Activated CD4-positive, alpha-beta T cell treated with anti-CD3 and anti-CD28 coated beads, Interleukin-2, amount 10 ng/mL, durations not matched to agents 24 days and 14 days (primary cell): ENCODE measurements at regions not wholly inside any gene's neighbourhood (a gene's known extent, or its start where the extent isn't known, plus 50 kb on each side); places are given as distances from the start of the nearest gene placed in this dataset.
"Not testable (repeated sequence)": the region's sequence is repeated elsewhere in the genome, so short reads cannot be mapped to it uniquely, and the experiment has no call there.

Source experiments
- DNase-seq: peaks from one replicate; pipeline ENCODE4 v3.0.0; 2022
- H3K27ac Mint-ChIP-seq: one replicate; pipeline ENCODE4 v1.8.0; 2022; ENCODE audit warnings: mild to moderate bottlenecking, mixed read lengths
- H3K27me3 Mint-ChIP-seq: one replicate; pipeline ENCODE4 v1.8.0; 2022; ENCODE audit warnings: mixed read lengths
- H3K36me3 Mint-ChIP-seq: one replicate; pipeline ENCODE4 v1.8.0; 2022; ENCODE audit warnings: low read depth, mild to moderate bottlenecking, mixed read lengths
- H3K4me1 Mint-ChIP-seq: one replicate; pipeline ENCODE4 v1.8.0; 2021; ENCODE audit warnings: mixed read lengths
- H3K4me3 Mint-ChIP-seq: one replicate; pipeline ENCODE4 v1.8.0; 2022; ENCODE audit warnings: mild to moderate bottlenecking, moderate library complexity, mixed read lengths
- H3K9me3 Mint-ChIP-seq: one replicate; pipeline ENCODE4 v1.8.0; 2021; ENCODE audit warnings: mixed read lengths
- intact Hi-C: fragments of 100-400 bp; cut with micrococcal nuclease; formaldehyde crosslinking; loops from one replicate; pipeline ENCODE4 v1.15.1; 2023

DNA sequence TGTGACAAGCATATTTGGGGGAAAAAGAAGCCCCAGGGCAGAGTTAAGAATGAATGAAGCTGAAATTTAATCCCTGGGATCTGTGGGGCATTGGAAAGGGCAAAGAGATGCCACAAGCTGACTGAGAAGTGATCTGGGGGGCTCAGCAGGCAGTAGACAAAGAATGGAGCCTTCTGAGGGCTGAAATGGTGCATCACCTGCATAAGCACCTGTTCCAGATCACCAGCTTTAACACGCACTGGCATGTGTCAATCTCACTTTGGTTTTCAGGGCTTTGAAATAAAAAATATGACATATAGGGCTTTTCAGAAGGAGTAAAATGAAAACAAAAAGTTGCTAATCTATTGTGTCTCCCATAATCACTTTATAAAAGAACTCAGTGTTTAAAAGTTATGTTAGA lies 210.8 kb upstream of the ARHGEF26 start:
- no peaks in the 10 kb centered on the region for H3K27me3 Mint-ChIP-seq

DNA sequence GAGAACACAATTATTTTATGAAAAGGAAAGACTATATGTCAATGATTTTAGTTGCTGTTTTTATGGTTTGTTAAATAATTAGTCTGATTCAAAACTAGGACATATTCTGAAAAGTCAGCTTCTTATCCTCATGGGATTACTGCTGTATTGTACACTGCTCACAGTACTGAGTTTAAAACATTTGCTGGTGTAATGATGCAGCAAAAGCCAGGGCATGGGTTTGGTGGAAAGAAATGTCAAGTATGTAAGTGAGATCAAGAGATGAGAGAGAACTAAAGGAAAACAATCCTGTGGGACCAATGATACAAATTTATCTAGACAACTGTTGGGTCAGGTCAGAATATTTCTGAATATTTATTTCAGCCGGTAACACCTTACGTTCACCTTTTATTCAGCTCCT lies 210.1 kb upstream of the ARHGEF26 start:
- H3K36me3 Mint-ChIP-seq: no peaks in the 10 kb centered on the region
- H3K27ac Mint-ChIP-seq: no peak overlapping the region
- no peak overlapping the region for H3K4me3 Mint-ChIP-seq
- H3K9me3 Mint-ChIP-seq: peaks cover 5% of the 10 kb centered on the region
- H3K4me1 Mint-ChIP-seq: no peaks in the 10 kb centered on the region
- no peak for DNase-seq
- intact Hi-C loops: no loop called here
- no peaks in the 10 kb centered on the region for H3K27me3 Mint-ChIP-seq

More for the DNA sequence above, 210.8 kb upstream of the ARHGEF26 start:
- intact Hi-C loops: no loop called here
- no peak overlapping the region for H3K27ac Mint-ChIP-seq
- no peak overlapping the region for H3K4me3 Mint-ChIP-seq
- no peaks in the 10 kb centered on the region for H3K36me3 Mint-ChIP-seq
- no peaks in the 10 kb centered on the region for H3K9me3 Mint-ChIP-seq
- H3K4me1 Mint-ChIP-seq: no peaks in the 10 kb centered on the region
- no peak for DNase-seq

DNA sequence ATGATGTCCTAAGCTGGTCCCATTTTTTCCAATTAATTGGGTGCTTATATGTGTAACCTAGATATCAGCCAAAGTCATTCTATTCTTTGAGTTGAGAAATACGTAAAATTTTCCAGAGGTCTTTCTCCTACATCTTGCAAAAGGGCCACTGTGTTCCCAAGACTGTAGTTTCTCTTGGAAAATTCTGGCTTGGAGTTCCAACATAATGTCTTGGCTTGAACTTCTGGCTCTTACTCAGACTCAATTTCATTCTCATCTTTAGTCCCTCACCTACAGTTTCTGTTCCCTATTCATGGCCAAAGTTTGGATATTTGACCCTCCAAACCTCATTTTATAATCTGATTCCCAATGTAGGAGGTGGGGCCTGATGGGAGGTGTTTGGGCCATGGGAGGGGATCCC lies 201.4 kb upstream of the ARHGEF26 start:
- no peak overlapping the region for H3K4me3 Mint-ChIP-seq
- H3K27ac Mint-ChIP-seq: no peak overlapping the region
- peaks cover 8% of the 10 kb centered on the region for H3K9me3 Mint-ChIP-seq
- H3K36me3 Mint-ChIP-seq: no peaks in the 10 kb centered on the region
- intact Hi-C loops: no loop called here
- no peaks in the 10 kb centered on the region for H3K27me3 Mint-ChIP-seq
- DNase-seq: no peak
- no peaks in the 10 kb centered on the region for H3K4me1 Mint-ChIP-seq

DNA sequence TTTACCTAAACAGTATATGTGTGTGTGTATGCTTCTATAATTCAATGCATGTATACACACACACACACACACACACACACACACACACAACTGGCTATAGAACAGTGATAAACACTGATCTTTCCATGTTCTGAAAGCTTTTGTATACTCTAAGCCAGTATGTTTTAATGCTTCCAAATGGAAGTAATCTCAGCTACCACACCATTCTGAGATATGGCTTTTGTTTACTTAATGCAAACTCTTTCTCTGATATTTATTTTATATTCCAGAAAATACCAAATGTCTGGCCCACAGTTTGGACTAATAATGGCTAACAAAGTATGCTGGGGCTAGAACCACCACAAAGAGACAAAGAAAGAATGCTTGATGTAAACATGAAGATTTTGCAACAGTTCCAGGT lies 199.4 kb upstream of the ARHGEF26 start:
- H3K9me3 Mint-ChIP-seq: peaks cover 3% of the 10 kb centered on the region
- no peaks in the 10 kb centered on the region for H3K36me3 Mint-ChIP-seq
- H3K27me3 Mint-ChIP-seq: no peaks in the 10 kb centered on the region

DNA sequence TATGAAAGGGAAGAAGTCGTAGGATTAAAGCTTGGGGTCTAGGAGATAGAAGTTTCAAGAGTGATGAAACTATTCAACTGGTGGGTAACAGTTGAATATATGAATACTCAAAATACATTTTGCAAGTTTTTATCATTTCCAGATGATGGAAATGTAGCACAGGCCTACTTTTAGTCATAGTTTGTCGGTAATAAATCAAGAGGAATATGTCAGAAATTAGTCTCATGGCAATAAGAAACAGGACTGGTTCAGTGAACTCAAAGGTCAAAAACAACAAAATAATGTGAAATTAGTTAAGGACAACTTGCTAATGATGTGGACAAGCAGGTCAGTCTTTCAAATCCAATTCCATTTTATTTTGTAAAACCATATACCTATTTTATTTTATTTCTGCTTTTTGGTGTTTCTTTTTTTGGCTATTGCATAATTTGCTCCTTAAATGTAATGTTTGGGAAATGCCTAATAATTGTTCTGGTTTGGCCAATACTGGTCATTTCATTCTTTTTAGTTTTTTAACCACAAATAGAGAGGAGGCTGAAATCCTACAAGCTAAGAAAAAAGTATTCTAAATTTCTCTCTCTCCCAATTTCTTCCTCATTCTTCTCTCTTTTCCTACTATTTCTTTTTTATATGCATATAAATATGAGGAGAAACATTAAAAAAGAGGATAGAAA lies 195.2 kb upstream of the ARHGEF26 start:
- Mint-ChIP-seq H3K36me3 (no peaks in the 10 kb centered on the region), H3K4me1 (no peaks in the 10 kb centered on the region), H3K27me3 (peaks cover 2% of the 10 kb centered on the region), H3K27ac (no peak overlapping the region), H3K9me3 (no peaks in the 10 kb centered on the region), H3K4me3 (no peak overlapping the region)
- DNase-seq: no peak
- intact Hi-C loops: no loop called here

More for the DNA sequence above, 199.4 kb upstream of the ARHGEF26 start:
- Mint-ChIP-seq H3K4me1 (no peaks in the 10 kb centered on the region), H3K4me3 (no peak overlapping the region), H3K27ac (no peak overlapping the region)
- DNase-seq: no peak
- intact Hi-C loops: no loop called here

DNA sequence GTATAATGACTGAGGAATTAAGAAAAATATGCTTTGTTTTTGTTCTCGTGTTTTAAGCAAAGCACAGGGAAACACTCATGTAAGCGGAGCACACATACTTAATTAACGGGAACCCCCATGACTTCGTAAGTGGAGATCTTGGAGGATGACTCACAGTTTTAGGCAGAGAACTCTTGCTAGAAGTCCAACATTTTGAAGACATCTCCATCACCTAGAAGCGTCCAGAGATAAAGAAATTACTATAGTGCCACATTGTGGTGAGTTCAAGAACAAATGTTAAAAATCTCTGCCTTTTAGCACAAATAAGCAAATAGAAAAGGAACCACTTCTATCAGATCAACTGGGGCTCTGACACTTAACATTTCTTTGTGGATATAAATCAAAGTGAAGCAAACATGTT lies 194.1 kb upstream of the ARHGEF26 start:
- Mint-ChIP-seq H3K36me3 (no peaks in the 10 kb centered on the region), H3K4me1 (no peaks in the 10 kb centered on the region), H3K27me3 (peaks cover 2% of the 10 kb centered on the region), H3K4me3 (no peak overlapping the region), H3K9me3 (no peaks in the 10 kb centered on the region), H3K27ac (no peak overlapping the region)
- intact Hi-C loops: no loop called here
- no peak for DNase-seq

DNA sequence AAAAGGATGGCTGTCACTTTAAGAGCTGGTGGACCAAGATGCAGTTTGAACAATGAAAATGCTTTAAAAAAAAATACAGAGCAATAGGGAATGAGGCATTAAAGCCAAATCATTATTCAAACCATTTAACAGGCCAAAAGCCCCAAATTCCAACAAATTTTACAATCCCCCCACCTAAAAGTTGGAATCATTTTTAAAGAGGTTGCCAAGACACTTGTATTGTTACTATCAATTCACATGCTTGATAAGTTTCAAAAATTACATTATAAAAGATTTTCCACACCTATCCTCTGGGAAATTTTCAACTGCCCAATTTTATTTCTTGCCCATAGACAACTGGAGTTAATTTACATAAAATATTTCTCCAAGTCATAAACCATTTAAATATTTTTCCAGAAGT lies 192.3 kb upstream of the ARHGEF26 start:
- intact Hi-C loops: no loop called here
- no peaks in the 10 kb centered on the region for H3K9me3 Mint-ChIP-seq
- no peak overlapping the region for H3K4me3 Mint-ChIP-seq
- H3K27ac Mint-ChIP-seq: no peak overlapping the region
- H3K36me3 Mint-ChIP-seq: no peaks in the 10 kb centered on the region
- H3K27me3 Mint-ChIP-seq: peaks cover 2% of the 10 kb centered on the region
- H3K4me1 Mint-ChIP-seq: no peaks in the 10 kb centered on the region
- no peak for DNase-seq

DNA sequence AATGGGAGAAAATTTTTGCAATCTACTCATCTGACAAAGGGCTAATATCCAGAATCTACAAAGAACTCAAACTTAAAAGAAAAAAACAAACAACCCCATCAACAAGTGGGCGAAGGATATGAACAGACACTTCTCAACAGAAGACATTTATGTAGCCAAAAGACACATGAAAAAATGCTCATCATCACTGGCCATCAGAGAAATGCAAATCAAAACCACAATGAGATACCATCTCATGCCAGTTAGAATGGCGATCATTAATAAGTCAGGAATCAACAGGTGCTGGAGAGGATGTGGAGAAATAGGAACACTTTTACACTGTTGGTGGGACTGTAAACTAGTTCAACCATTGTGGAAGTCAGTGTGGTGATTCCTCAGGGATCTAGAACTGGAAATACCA lies 187.7 kb upstream of the ARHGEF26 start:
- H3K27ac Mint-ChIP-seq, H3K4me3 Mint-ChIP-seq, H3K36me3 Mint-ChIP-seq, intact Hi-C loops, H3K27me3 Mint-ChIP-seq, H3K4me1 Mint-ChIP-seq, DNase-seq, H3K9me3 Mint-ChIP-seq: not testable (repeated sequence)

DNA sequence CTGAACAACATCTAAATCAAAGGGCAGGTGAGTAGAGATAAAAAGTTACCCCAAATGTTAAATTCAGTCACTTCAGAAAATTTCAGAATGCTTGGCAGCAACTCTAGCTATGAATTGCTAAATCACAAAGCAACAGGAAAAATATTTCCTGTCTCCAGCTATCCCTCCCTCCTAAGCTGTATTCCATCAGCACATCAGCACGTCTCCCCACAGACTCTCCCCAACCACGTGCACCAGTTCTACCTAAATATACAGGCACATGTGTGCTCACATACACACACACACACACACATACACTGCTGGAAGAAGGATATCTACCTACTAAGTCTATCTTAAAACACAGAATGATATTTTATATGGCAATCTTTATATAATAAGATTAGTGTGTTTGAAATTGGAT lies 177.1 kb upstream of the ARHGEF26 start:
- H3K27ac Mint-ChIP-seq: no peak overlapping the region
- H3K4me3 Mint-ChIP-seq: no peak overlapping the region
- intact Hi-C loops: no loop called here
- no peak for DNase-seq
- H3K9me3 Mint-ChIP-seq: no peaks in the 10 kb centered on the region
- no peaks in the 10 kb centered on the region for H3K27me3 Mint-ChIP-seq
- no peaks in the 10 kb centered on the region for H3K36me3 Mint-ChIP-seq
- no peaks in the 10 kb centered on the region for H3K4me1 Mint-ChIP-seq

DNA sequence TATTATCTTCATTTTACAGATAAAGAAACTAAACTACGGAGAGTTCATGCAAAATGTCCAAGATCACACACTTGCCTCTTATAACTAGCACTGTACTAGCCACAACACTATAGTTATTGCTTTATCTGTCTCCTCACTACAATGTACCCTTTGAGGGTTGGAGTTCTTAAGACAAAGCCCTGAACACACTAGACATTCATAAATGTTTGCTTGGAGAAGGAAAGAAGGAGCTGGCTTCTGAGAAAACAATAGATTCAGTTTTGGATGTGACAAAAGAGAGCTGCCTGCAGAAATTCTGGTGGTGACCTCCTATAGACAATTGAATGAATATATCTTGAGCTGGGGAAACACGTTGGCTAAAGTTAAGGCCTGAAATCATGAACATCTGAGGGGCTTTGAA lies 169.9 kb upstream of the ARHGEF26 start:
- no peak for DNase-seq
- intact Hi-C loops: no loop called here
- peaks cover 3% of the 10 kb centered on the region for H3K27me3 Mint-ChIP-seq
- no peaks in the 10 kb centered on the region for H3K4me1 Mint-ChIP-seq
- no peaks in the 10 kb centered on the region for H3K9me3 Mint-ChIP-seq
- no peaks in the 10 kb centered on the region for H3K36me3 Mint-ChIP-seq
- no peak overlapping the region for H3K4me3 Mint-ChIP-seq
- no peak overlapping the region for H3K27ac Mint-ChIP-seq

DNA sequence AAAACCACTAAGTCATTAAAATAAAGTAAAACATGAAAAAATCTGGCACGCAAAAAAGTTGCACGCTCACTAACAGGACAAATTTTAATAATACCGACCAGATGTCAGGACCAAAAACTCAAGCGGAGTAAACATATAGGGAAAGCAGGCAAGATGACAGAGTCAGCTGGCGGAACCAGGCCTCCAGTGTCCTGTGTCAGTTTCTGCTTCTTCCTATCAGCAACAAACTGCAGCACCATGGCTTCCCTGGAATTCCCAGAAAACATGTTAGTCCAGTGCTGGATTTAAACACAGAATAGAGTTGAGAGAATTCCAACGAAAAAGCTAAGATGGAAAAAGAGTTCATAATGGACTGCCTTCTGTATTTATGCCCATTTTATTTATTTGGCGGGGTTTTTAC lies 169.1 kb upstream of the ARHGEF26 start:
- Mint-ChIP-seq H3K4me3 (no peak overlapping the region), H3K27me3 (peaks cover 3% of the 10 kb centered on the region), H3K4me1 (no peaks in the 10 kb centered on the region), H3K9me3 (no peaks in the 10 kb centered on the region), H3K36me3 (no peaks in the 10 kb centered on the region), H3K27ac (no peak overlapping the region)
- intact Hi-C loops: no loop called here
- no peak for DNase-seq

DNA sequence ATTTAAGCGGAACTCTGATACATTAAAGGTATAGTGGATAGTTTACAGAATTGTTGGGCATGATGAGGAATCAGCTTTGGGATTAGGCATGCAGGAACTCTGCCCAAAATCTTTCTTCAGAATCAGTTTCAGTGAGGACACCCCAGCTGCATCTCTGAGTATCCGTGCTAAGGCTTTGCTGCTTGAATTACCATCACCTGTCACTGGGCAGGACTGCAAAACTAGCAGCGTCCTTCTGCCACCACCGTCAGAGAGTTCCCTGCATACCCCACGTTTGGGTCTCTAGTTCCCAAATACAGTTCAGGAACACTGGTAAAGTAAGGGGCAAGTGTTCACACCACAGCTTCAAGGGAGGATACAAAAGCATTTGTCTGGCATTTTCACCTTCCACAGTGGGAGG lies 164.6 kb upstream of the ARHGEF26 start:
- intact Hi-C loops: no loop called here
- DNase-seq: no peak
- Mint-ChIP-seq H3K36me3 (no peaks in the 10 kb centered on the region), H3K4me3 (no peak overlapping the region), H3K27me3 (no peaks in the 10 kb centered on the region), H3K4me1 (no peaks in the 10 kb centered on the region), H3K27ac (no peak overlapping the region), H3K9me3 (no peaks in the 10 kb centered on the region)

DNA sequence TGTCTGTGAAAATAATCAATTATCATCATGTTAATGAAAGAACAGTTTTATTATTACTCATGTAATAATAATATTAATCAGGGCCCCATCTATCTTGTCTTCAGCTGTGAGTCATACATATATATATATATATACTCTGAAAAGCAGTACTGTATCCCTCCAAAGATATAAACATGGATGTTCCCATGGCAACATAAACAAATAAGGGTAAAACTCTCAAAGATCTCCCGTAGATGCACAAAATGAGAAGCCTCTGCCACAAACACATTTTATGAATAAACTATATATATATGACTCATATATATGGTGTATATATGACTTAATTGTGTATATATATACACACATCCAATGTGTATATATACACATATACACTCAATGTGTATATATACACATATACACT lies 163.8 kb upstream of the ARHGEF26 start:
- H3K27me3 Mint-ChIP-seq: no peaks in the 10 kb centered on the region
- H3K4me1 Mint-ChIP-seq: no peaks in the 10 kb centered on the region
- intact Hi-C loops: no loop called here
- H3K27ac Mint-ChIP-seq: no peak overlapping the region
- H3K36me3 Mint-ChIP-seq: no peaks in the 10 kb centered on the region
- H3K4me3 Mint-ChIP-seq: no peak overlapping the region
- no peak for DNase-seq
- H3K9me3 Mint-ChIP-seq: no peaks in the 10 kb centered on the region

DNA sequence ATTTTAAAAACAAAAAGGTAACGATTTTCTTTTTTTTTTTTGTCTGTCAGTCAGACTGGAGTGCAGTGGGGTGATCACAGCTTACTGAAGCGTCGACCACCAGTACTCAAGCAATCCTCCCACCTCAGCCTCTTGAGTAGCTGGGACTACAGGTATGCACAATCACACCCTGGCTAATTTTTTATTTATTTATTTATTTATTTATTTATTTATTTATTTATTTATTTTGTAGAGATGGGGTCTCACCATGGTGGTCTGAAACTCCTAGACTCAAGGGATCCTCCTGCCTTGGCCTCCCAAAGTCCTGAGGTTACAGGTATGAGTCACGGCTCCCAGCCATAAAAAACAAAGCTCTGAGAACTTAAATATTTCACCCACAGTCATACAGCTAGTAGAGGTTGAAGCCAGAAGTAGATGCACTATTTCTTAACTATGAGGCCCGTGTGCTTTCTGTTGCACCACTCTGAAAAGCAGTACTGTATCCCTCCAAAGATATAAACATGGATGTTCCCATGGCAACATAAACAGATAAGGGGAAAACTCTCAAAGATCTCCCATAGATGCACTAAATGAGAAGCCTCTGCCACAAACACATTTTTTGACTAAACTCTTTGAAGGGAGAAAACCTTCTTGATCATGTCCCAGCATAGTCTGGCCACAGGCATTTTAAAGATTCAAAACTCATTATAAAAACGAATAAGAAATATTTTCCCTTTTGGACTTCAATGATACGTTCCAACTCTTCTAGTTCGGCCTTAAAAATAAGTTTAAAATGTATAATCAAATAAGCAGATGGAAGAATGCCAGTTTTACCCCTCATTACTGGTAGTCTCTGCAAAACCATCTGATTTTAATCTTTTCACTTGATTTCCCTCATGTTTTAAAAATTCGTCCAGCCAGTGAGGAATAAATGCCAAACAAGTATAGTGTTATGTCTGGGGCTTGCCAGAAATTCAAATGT lies 162.3 kb upstream of the ARHGEF26 start:
- Mint-ChIP-seq H3K4me1 (no peaks in the 10 kb centered on the region), H3K4me3 (no peak overlapping the region), H3K9me3 (no peaks in the 10 kb centered on the region), H3K36me3 (no peaks in the 10 kb centered on the region), H3K27ac (no peak overlapping the region), H3K27me3 (no peaks in the 10 kb centered on the region)
- intact Hi-C loops: no loop called here
- DNase-seq: no peak
